HepG2 (cell line): ENCODE measurements at regions not wholly inside any gene's neighbourhood (a gene's known extent, or its start where the extent isn't known, plus 50 kb on each side); places are given as distances from the start of the nearest gene placed in this dataset.

Source experiments
- ATAC-seq: fragments of 200-7000 bp; cut with Tn5 transposase; 3 replicates; pipeline ENCODE4 v1.9.1; 2020; ENCODE audit warnings: mild to moderate bottlenecking, moderate library complexity
- BruUV-seq: library from RNA; stranded (reverse); fragments of 400-500 nt; replicated peaks from 2 replicates; lab custom pipeline; 2021; lab: Mats Ljungman, UMichigan
- CTCF ChIA-PET: fragments of 300-600 bp; formaldehyde crosslinking; extraction: SDS; loops from one replicate; lab custom pipeline; 2021; ENCODE audit warnings: low total read pairs, inconsistent platforms, low intra/inter-chr PET ratio; lab: Yijun Ruan, JAX
- POLR2A ChIA-PET: fragments of 350-600 bp; sonication (Branson Sonifier 250); formaldehyde crosslinking; loops from one replicate; lab custom pipeline; 2020; ENCODE audit warnings: antibody characterized with exemption, inconsistent platforms; lab: Yijun Ruan, JAX
- DNase-seq: peaks from one replicate; pipeline ENCODE4 v3.0.0-alpha.2; 2015; ENCODE audit warnings: low spot score
- FAIRE-seq: peaks from 3 replicates; lab custom pipeline; 2011; peaks lifted over from hg19 to GRCh38; lab: Jason Lieb, UNC
- H2AFZ ChIP-seq: one replicate; pipeline ENCODE4 v1.6.1; 2011; ENCODE audit warnings: low read length, inconsistent platforms
- H3K27ac ChIP-seq: fragments of 300-600 bp; 3 replicates; pipeline ENCODE4 v1.8.0; 2011; ENCODE audit warnings: mixed run types, mild to moderate bottlenecking, mixed read lengths, low read length, inconsistent platforms; ENCODE audit not compliant: insufficient read depth; ENCODE audit errors: extremely low read length
- H3K27me3 ChIP-seq, 2 experiments: fragments of 200-600 bp in 1 of 2; 2 replicates in 1 of 2; 3 replicates in 1 of 2; pipeline versions ENCODE4 v1.6.0 to v1.8.0; 2011; ENCODE audit warnings: low read length in 2 of 2, mild to moderate bottlenecking in 2 of 2, moderate library complexity in 2 of 2, inconsistent platforms in 1 of 2; ENCODE audit not compliant: insufficient read depth in 2 of 2, control insufficient read depth in 1 of 2
- H3K36me3 ChIP-seq, 2 experiments: fragments of 200-600 bp in 1 of 2; replicated peaks in 1 of 2; 2 replicates in 1 of 2; 3 replicates in 1 of 2; pipeline versions ENCODE4 v1.5.1 to v1.8.0; 2011; ENCODE audit warnings: low read length in 2 of 2, inconsistent platforms in 1 of 2; ENCODE audit not compliant: insufficient read depth in 2 of 2, control insufficient read depth in 1 of 2
- H3K4me1 ChIP-seq: 2 replicates; pipeline ENCODE4 v1.5.1; 2012; ENCODE audit warnings: low read length, inconsistent platforms; ENCODE audit not compliant: insufficient read depth
- H3K4me2 ChIP-seq: 2 replicates; pipeline ENCODE4 v1.6.0; 2011; ENCODE audit warnings: low read depth, low read length, inconsistent platforms
- H3K4me3 ChIP-seq, 3 experiments: fragments of 200-600 bp in 1 of 3; sonication (generic), shearing (Covaris generic) in 1 of 3; replicated peaks in 1 of 3; 2 replicates each; pipeline ENCODE4 v1.5.1; 2011 to 2016; ENCODE audit warnings: low read length in 3 of 3, inconsistent platforms in 2 of 3, low read depth in 2 of 3, mild to moderate bottlenecking in 2 of 3, control low read depth in 1 of 3, mixed read lengths in 1 of 3; ENCODE audit not compliant: insufficient read depth in 1 of 3
- H3K79me2 ChIP-seq: one replicate; pipeline ENCODE4 v1.6.1; 2011; ENCODE audit warnings: low read length, inconsistent platforms; ENCODE audit not compliant: insufficient read depth
- H3K9ac ChIP-seq: 2 replicates; pipeline ENCODE4 v1.6.0; 2011; ENCODE audit warnings: mild to moderate bottlenecking, low read depth, low read length, inconsistent platforms; ENCODE audit not compliant: insufficient read depth
- H3K9me3 ChIP-seq: 2 replicates; pipeline ENCODE4 v1.5.1; 2012; ENCODE audit warnings: mild to moderate bottlenecking, low read length
- H4K20me1 ChIP-seq: 2 replicates; pipeline ENCODE4 v1.6.0; 2011; ENCODE audit warnings: inconsistent platforms, mild to moderate bottlenecking, low read length, moderate library complexity; ENCODE audit not compliant: insufficient read depth
- HNRNPLL ChIP-seq: fragments of 200-400 bp; formaldehyde crosslinking; IDR thresholded peaks from 2 replicates; pipeline ENCODE4 v1.6.1; 2017; ENCODE audit warnings: mild to moderate bottlenecking, low read depth, low read length; ENCODE audit not compliant: poor library complexity, severe bottlenecking
- IKZF5 ChIP-seq: IDR thresholded peaks from 2 replicates; pipeline ENCODE4 v1.6.1; 2018; ENCODE audit warnings: missing genetic modification reagents, mild to moderate bottlenecking, missing compliant biosample characterization
- JUN ChIP-seq: sonication (generic); formaldehyde crosslinking; IDR thresholded peaks from 2 replicates; pipeline ENCODE4 v1.4.0; 2020; ENCODE audit warnings: mild to moderate bottlenecking, missing genetic modification reagents
- JUND ChIP-seq: sonication (generic); formaldehyde crosslinking; IDR thresholded peaks from 2 replicates; pipeline ENCODE4 v1.8.0; 2022; ENCODE audit warnings: mild to moderate bottlenecking, missing genetic modification reagents
- KLF16 ChIP-seq, 2 experiments: sonication (generic) in 1 of 2; formaldehyde crosslinking in 1 of 2; IDR thresholded peaks; 2 replicates each; pipeline versions ENCODE4 v1.6.1 to v1.8.0; 2016 to 2023; ENCODE audit warnings: missing genetic modification reagents in 2 of 2, missing compliant biosample characterization in 1 of 2
- SNRNP70 ChIP-seq: fragments of 200-400 bp; formaldehyde crosslinking; IDR thresholded peaks from 2 replicates; pipeline ENCODE4 v1.6.1; 2017; ENCODE audit warnings: mild to moderate bottlenecking, low read depth, low read length, moderate library complexity
- ZNF230 ChIP-seq: sonication (generic); formaldehyde crosslinking; IDR thresholded peaks from 2 replicates; pipeline ENCODE4 v1.4.0; 2020; ENCODE audit warnings: mild to moderate bottlenecking, missing genetic modification reagents
- ZNF646 ChIP-seq: sonication (generic); formaldehyde crosslinking; IDR thresholded peaks from 2 replicates; pipeline ENCODE4 v1.9.0; 2021; ENCODE audit warnings: mild to moderate bottlenecking, missing genetic modification reagents
- ZNF781 ChIP-seq: sonication (generic); formaldehyde crosslinking; IDR thresholded peaks from 2 replicates; pipeline ENCODE4 v1.5.1; 2020; ENCODE audit warnings: borderline replicate concordance, mild to moderate bottlenecking, missing genetic modification reagents; ENCODE audit errors: not compliant biosample characterization
- ZNF790 ChIP-seq: sonication (generic); formaldehyde crosslinking; IDR thresholded peaks from 2 replicates; pipeline ENCODE4 v1.8.0; 2022; ENCODE audit warnings: missing genetic modification reagents, mild to moderate bottlenecking, borderline replicate concordance
- WGBS: methylation state at CpG from one replicate; pipeline ENCODE4 v1.1.6; 2017; ENCODE audit warnings: low lambda C conversion rate; 5-methylcytosine and 5-hydroxymethylcytosine counted together
- in situ Hi-C: cut with HindIII; loops from 2 replicates; pipeline ENCODE4 v1.10.0; 2017; ENCODE audit warnings: low pct_unique_long_range_greater_than_20kb; ENCODE audit not compliant: extremely low pct_ligation_motif_present
- intact Hi-C: fragments of 100-400 bp; cut with micrococcal nuclease; formaldehyde crosslinking; loops from one replicate; pipeline ENCODE4 v1.10.0; 2022; ENCODE audit not compliant: unreplicated experiment

GRCh38 chr2:12539336-12539735 is 177.4 kb upstream of the TRIB2 start:
- no peak overlapping the region for H2AFZ ChIP-seq
- H3K9ac ChIP-seq: no peak overlapping the region
- ATAC-seq (no peak), FAIRE-seq (no peak), DNase-seq (no peak)
- H3K9me3 ChIP-seq: no peaks in the 10 kb centered on the region
- in situ Hi-C loops (no loop called here), intact Hi-C loops (no loop called here)
- no peaks in the 10 kb centered on the region for H4K20me1 ChIP-seq
- no peak overlapping the region for H3K4me2 ChIP-seq
- no peak overlapping the region for H3K4me3 ChIP-seq
- H3K27me3 ChIP-seq: no peaks in the 10 kb centered on the region
- 35% methylated on average over 9 of the region's 9 CpGs for WGBS
- ChIA-PET POLR2A (no interaction called here), CTCF (no interaction called here)
- H3K79me2 ChIP-seq: no peaks in the 10 kb centered on the region
- BruUV-seq: no TSS peak
- no peak for TF ChIP-seq HNRNPLL
- H3K27ac ChIP-seq: no peak overlapping the region
- H3K36me3 ChIP-seq: no peaks in the 10 kb centered on the region
- peaks cover 6% of the 10 kb centered on the region; the same call in 1 of the 2 replicates for H3K4me1 ChIP-seq

GRCh38 chr2:12539776-12540562 is 176.8 kb upstream of the TRIB2 start:
- CTCF ChIA-PET: no interaction called here
- WGBS: 20% methylated on average over 10 of the region's 10 CpGs
- POLR2A ChIA-PET: no interaction called here
- TF ChIP-seq IKZF5 (CRISPR knock-in tag): no peak
- no peak for TF ChIP-seq ZNF230
- no peak for TF ChIP-seq JUND
- no peak for TF ChIP-seq ZNF790 (CRISPR knock-in tag)
- TF ChIP-seq ZNF781: no peak
- TF ChIP-seq SNRNP70: no peak
- no peak for TF ChIP-seq ZNF646 (CRISPR knock-in tag)
- TF ChIP-seq KLF16 (CRISPR knock-in tag; IDR thresholded peaks at IDR 0.05): no peak
- TF ChIP-seq JUN: no peak

More at GRCh38 chr2:12539776-12540562, 176.8 kb upstream of the TRIB2 start:
- no peak overlapping the region for H3K4me2 ChIP-seq
- peak; percentile 51 for ATAC-seq
- in situ Hi-C loops: no loop called here
- FAIRE-seq: no peak
- H3K9me3 ChIP-seq: no peaks in the 10 kb centered on the region
- no peaks in the 10 kb centered on the region for H4K20me1 ChIP-seq
- no peaks in the 10 kb centered on the region for H3K36me3 ChIP-seq
- H2AFZ ChIP-seq: no peak overlapping the region
- H3K4me1 ChIP-seq: peaks cover 6% of the 10 kb centered on the region; the same call in 1 of the 2 replicates
- no peaks in the 10 kb centered on the region for H3K79me2 ChIP-seq
- DNase-seq: no peak
- intact Hi-C loops: no loop called here
- H3K4me3 ChIP-seq: no peak overlapping the region
- H3K27me3 ChIP-seq: no peaks in the 10 kb centered on the region
- BruUV-seq: no TSS peak
- H3K27ac ChIP-seq: no peak overlapping the region
- no peak overlapping the region for H3K9ac ChIP-seq
